Renal cortical epithelial cell (primary cell): ENCODE measurements at regions not wholly inside any gene's neighbourhood (a gene's known extent, or its start where the extent isn't known, plus 50 kb on each side); places are given as distances from the start of the nearest gene placed in this dataset.
"Not testable (repeated sequence)": the region's sequence is repeated elsewhere in the genome, so short reads cannot be mapped to it uniquely, and the experiment has no call there.

Source experiments
- DNase-seq: peaks from one replicate; pipeline ENCODE4 v3.0.0-alpha.2; 2011; ENCODE audit warnings: low read depth

DNA sequence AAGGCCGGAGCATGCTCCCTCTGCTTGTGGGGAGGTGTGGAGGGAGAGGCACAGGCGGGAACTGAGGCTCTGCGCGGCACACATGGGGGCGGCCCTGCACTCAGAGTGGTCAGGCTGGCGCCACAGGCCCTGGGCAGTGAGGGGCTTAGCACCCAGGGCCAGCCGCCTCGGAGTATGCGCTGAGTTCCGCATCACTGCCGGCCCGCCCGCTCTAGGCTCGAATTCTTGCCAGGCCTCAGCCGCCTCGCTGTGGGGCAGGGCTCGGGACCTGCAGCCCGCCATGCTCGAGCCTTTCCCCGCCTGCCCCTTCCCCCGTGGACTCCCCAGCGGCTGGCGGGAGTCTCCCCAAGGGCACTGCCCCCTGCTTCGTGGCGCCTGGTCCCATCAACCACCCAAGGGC lies 905.9 kb downstream of the SPATA31A6 start:
- DNase-seq: not testable (repeated sequence)

DNA sequence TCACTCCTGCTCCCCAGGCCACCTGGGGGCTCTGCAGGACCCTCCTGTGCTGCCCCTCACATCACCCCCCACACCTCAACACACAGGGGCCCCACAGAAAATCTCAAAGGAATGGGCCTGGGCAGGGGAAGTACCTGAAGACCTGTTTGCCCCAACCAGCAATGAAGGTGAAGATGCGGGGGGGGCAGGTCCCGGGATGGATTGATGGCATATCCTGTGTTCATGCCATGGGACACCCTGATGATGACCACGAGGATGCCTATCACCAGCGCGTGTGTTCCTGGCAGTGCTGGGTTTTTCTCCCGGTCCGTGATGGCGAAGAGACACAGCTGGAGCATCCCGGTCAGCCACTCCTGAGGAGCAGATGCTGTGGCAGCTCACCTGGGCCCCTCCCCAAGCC lies 926.9 kb downstream of the SPATA31A6 start:
- not testable (repeated sequence) for DNase-seq

DNA sequence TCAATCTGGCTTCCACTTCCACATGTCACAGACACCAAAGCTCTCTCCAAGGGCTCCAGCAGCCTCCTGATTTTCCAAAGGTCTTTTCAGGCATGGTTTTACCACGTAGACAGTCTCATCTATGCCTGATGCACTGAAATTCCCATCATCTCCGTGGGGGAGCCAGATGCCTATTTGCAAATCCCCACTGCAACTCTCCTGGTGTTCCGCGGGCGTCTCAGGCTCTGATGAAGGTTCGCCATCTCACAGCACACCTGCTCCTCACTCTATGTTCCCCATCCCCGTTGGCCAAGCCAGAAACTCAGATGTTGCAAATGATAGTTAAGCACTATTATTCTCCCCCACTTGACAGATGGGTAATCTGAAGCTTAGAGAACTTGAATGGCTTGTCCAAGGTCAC lies 929.4 kb downstream of the SPATA31A6 start:
- not testable (repeated sequence) for DNase-seq

DNA sequence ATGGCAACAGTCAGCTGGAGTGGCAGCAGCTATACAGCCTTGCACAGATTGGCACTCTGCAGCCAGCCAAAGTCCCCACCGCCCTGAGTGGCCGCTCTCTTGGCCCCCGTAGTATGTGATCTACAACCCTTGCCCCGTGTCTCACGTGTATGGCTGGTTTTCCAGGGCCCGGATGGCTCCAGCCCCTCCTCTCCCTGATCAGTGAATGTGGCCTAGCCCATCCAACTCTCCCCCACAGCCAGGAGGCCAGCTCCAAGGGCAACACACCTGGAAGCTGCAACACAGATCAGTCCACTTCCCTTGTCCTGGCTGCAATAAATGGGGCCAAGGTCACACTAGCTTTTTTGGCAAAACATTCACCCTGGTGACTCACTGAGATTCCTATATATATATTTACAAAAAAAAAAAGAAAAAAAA lies 932.4 kb downstream of the SPATA31A6 start:
- DNase-seq: not testable (repeated sequence)

DNA sequence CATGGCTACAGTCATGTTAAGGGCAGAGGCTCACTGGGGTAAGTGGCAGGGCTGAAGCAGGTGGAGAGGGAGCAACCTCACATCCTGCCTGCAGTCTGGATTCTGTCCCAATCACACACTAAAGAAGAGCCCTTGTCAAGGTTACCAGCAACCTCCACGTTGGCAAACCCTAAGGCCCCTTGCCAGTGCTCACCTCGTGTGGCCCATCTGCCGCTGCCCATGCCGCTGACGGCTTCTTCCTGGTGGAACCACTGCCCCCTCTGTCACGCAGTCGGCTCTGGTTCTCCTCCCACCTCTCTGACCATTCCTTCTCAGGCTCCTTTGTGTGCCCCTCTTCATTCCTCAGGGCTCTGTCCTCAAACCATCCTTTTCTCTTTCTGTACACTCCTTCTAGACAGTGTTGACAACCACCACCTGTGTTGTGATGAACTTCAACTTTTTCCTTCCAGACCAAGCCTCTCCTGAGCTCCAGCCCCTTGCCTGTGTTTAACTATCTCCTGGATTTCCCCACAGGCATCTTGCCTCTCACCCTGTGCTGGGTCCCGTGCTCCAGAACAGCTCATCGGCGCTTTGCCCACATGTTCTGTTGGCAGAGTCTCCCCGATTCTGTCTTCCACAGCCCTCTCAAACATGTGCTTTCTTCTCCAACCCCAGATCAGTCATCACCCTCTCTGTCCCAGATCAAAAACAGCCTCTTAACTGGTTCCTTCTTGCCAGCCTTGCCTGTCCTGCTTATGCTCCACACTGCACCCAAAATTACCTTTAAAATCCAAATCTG lies 934.8 kb downstream of the SPATA31A6 start:
- not testable (repeated sequence) for DNase-seq

DNA sequence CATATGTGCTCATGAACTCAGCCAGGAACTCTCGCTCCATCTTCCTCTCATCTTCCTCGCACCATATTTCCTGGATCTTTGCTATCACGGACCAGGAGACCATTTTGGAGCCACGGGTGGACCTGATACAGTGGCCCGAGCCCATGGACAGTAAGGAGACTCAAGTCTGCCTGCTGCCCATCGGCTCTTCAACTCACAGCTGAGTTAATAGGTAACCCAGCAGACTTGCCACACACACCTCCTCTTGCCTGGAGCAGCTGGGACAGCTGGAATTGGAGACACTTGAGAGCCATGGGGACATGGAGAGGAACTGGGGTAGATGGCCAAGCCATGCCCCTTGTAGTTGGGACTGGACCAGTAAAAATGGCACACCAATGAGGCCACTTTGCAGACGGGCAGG lies 936.1 kb downstream of the SPATA31A6 start:
- not testable (repeated sequence) for DNase-seq

DNA sequence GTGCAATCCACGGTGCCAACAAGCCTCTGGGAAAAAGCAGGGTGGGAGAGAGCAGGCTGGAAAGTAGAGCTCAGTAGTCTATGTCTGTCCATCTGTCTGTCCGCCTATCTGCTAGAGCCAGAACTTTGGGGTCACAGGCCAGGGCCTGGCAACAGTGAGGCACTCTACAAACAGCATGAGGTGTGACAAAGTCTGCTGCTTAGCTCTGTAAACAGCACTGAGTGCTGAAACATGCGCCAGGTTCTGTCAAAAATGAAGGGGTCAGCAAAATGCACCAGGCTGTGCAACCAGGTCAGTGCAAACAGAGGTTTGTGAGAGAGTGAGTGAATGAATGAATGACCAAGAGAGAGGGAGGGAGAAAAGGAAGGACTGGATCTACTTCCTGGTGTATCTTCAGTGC lies 936.5 kb downstream of the SPATA31A6 start:
- DNase-seq: not testable (repeated sequence)

DNA sequence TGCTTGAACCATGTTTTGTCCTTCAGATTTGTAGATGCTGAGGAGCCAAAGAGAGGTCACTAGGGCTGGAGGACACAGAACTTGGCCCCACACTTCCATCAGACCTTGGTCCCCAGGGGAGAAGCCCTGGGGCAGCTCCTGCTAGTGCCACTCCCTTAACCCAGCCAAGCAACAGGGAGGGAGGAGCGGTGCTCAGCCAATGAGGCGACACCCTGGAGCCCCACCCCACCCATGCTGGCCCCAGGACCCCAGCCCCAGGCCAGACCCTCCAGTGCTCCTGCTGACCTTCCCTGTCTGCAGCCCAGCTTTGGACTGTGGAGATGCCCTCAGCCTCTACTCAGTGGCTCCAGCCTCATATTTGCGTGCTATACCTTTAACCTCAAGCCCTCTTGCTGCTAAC lies 942.4 kb downstream of the SPATA31A6 start:
- not testable (repeated sequence) for DNase-seq

DNA sequence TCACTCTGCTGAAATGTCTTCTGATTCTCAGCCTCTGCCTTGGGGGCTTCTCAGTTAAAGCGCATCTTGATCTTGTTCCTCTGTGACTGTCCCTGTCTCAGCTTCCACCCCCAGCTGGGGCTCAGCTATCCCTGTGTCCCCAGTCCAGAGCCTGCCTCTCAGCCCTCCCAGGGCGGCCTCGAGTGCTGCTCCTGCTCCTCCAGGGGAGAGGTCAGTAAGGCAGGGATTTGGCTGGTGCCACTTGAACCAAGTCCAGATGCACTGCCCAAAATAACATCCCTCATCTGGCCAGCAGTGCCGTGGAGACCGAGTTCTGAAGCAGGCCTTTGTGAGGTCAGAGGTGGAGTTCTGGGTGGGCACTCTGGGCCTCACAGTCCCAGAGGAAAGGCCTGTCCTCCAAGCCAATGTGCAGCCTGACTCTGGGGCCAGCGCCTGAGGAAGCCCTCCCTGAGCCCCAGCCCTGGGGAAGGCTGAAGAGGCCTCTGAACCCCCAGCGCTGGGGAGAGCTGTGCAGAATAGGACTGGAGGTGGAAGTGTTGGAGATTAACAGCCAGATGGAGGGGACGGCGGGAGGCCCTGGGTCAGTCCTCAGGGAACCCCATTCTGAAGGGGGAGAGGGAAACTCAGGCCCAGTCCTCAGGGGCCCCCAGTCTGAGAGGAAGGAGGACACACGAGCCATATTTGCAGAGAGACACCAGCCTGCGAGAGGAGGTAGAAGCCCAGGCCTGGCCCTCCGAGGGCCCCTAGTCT lies 943.7 kb downstream of the SPATA31A6 start:
- DNase-seq: not testable (repeated sequence)

DNA sequence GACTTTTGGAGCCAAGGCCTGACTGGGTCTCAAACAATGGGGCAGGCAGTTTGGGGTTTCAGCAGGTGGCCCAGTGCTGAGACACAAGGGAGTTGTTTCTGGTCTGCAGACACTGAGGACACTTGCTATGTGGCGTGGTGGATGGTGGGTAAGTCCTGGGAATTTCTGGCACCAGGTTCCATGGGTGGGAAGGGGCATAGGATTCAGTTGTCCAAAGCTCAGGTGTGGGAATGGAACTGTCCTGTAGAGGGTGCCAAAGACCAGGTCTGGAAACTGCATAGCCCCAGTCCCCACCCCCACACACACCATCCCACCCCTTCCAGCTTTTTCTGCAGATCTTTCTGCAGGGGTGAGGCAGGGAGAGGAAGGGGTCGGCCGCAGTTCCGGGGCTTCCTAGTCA lies 944.5 kb downstream of the SPATA31A6 start:
- DNase-seq: not testable (repeated sequence)

DNA sequence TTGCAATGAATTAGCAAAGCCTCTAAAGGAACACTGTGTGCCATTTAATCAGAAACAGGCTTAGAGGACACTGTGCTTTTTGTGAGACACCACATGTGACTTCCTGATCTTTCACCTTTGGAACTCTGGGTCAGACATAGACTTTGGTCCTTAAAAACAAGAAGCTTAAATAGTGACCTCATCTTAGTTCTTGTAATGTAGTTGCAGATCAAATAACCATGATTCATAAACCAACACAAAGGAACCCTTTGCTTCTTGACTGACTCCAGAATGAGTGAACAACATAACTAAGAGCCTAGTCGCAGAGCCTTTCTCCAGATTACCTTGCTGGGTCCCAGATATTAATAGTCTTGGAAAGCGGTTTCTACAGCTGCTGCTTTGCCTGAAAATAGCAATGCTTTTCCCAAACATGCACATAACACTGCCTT lies 947.3 kb downstream of the SPATA31A6 start:
- peak; percentile 78 for DNase-seq

DNA sequence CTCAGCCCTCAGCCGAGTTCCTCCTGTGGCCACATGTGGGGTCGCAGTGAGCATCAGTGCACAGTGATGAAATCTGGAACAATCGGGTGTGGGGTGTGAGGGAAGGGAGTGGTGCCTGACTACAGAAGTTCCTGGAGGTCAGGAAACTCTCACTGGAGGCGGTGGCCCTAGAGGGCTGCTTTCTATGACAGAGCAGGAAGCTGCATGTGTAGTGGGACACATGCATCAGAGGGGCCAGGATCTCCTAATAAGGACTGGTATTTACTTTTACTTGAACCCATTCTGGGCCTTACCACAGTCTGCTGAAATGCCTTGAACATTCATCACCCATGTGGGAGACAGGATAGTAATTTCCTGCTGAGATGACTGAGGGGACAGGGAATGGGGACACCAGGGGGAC lies 952.0 kb downstream of the SPATA31A6 start:
- DNase-seq: peak; percentile 28

DNA sequence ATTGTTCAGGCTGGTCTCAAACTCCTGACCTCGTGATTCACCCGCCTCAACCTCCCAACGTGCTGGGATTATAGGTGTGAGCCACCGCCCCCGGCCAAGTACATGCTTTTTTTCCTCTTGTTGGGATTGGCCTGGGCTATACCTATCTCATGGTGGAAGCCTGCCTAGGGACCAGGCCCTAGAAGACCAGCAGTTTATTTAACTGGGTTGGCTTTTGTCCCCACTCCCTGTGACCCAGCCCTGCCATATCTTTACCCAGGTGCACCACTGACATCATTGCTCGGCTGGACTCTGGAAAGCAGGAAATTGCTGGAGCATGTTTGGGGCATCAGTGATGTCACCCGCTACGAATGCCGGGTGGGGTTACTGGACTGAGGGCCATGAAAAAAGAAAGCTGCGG lies 955.5 kb downstream of the SPATA31A6 start:
- peak; percentile 1 for DNase-seq

DNA sequence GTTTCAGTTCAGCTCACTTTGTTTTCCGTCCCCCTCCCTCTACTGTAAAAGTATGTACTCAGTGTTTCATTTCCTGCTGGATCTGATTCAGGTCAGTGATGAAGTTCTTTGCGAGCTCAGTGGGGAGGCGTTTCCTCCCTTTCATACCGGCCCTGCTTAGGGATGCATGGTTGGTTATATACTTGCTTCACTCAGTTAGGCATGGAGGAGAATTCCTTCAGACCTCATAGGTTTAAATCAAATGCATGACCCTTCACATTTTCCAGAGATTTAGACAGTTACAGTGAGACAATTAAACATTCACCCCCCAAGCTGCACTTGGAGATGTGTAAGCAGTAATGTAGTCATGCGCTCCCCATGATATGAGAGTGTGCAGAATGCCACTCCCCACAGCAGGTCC lies 955.9 kb downstream of the SPATA31A6 start:
- not testable (repeated sequence) for DNase-seq

DNA sequence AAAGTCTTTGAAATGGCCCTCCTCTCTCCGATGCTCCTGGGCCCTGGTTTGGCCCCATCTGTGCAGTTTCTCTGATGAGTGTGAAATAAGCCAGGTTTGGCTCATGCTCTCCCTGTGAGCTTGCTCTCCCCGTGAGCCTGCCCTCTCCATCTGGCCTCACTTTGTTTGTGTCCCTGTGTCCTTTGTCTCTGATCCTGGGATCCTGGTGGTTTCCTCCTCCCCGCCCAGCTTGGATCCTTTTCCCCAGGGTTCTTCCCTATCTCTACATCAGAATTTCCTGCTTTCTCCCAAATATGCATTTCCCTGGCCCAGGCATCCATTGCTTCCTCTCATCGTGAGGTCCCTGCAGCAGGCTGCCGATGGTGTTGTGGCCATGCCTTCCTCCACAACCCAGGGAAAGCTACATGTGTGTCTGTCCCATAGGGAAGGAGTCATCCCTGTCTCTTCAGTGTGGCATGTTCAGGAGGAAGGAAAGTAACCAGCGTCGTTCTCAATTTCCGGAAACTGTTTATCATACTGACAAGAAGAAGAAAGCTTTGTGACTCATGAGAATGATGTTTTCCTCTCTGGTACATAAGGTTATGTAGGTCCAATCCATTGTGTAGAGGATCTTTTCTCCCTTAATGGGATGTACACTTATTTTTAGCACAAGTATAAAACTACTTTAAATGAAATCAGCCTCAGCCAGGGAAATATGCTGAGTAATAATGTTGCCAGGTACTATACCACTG lies 956.6 kb downstream of the SPATA31A6 start:
- peak; percentile 52 for DNase-seq
